ENCODE measurements at regions not wholly inside any gene's neighbourhood (a gene's known extent, or its start where the extent isn't known, plus 50 kb on each side); places are given as distances from the start of the nearest gene placed in this dataset.

GRCh38 chr6:25013246-25013645 is 77.5 kb upstream of the RIPOR2 start:
- DNase-seq: no peak

DNA sequence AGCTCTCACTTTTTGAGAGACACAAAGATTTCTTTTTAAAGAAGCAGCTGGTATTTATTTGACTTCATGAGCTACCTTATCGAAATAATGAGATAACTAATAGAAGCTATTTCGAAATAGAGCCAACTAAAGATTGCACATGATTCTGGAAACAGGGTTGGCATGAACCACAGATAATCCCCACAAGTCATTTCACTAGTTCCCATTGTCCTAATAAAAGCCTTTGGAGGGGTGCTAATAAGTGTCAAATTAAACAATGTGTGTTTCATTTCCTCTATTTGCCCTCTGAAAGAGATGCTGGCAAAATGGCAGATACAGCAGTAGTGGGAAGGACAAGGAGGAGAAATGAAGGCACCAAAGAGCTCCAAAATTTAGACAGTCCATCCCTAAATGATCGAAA is 78.6 kb upstream of the RIPOR2 start:
- DNase-seq: no peak

DNA sequence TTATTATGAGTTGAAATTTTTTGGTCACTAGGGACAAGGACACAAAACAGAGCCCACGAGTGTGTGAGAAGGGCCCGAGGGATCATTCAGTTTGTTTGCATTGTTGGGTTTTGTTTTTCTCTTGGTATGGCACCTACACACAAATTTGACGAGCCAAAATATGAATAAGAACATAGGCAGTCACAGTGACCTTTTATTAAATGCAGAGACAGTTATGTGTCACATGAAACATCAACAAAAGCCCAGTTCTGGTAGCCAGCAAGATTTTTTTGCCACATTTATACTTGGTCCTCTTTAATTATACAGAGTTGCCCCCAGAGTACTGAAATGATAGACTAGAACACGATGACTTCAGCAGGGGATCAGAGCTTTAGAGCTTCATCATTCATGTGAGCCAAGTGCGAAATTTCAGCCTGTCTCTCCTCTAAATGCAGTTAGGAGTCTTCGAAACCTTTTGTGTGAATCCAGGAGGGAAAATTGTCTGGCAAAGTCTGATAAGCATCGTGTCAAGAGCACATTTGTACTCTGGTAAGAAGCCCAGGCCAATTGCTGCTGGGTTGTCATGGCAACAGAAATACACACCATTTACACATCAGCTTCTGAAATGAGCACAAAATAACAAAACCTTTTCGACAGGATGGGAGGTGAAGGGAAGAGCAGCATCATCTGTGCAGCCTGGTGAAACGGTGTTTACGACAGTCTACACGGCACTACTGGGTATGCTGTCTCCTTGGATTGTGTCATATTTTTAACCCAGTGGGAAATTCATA is 79.2 kb upstream of the RIPOR2 start:
- no peak for DNase-seq

GRCh38 chr6:25016014-25016720 is 80.4 kb upstream of the RIPOR2 start:
- no peak for DNase-seq

GRCh38 chr6:25017486-25017885 is 81.7 kb upstream of the RIPOR2 start:
- no peak for DNase-seq

- DNase-seq: no peak
Observed at GRCh38 chr6:25017932-25018567, 82.3 kb upstream of the RIPOR2 start.

DNA sequence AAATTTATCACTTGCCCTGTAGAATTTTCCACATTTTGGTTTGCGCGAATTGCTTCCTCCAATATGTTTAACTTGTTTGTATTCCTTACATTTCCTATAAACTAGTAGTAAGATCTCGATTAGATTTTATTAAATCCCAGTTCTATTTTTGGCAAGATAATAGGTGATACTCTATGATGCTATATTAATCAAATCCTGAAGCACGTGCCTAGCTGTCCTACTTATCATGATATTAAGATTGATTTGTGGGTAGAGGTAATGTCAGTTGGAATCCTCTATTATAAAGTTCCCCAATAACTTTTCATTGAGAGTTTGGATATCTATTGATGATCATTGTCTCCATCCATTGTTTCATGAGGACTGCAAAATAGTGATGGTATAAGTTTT is 82.8 kb upstream of the RIPOR2 start:
- DNase-seq: no peak

DNA sequence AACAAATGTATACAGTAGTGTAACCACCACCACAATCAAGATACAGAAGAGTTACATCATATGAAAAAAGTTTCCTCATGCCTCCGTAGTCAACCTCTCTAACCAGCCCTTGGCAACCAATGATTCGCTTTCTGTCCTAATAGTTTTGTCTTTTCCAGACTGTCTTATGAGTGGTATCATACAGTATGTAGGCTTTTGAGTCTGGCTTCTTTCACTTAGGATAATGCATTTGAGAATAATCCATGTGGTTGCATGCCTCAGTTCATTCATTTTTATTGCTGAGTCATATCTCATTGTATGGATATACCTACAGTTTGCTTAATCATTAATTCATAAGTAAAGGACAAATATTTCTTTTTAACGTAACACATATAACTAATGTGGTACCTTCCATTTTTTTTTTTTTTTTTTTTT is 86.4 kb upstream of the RIPOR2 start:
- DNase-seq: no peak

GRCh38 chr6:25023781-25024180 is 88.0 kb upstream of the RIPOR2 start:
- DNase-seq: no peak

- no peak for DNase-seq
Observed at GRCh38 chr6:25024821-25025220, 89.1 kb upstream of the RIPOR2 start.

DNA sequence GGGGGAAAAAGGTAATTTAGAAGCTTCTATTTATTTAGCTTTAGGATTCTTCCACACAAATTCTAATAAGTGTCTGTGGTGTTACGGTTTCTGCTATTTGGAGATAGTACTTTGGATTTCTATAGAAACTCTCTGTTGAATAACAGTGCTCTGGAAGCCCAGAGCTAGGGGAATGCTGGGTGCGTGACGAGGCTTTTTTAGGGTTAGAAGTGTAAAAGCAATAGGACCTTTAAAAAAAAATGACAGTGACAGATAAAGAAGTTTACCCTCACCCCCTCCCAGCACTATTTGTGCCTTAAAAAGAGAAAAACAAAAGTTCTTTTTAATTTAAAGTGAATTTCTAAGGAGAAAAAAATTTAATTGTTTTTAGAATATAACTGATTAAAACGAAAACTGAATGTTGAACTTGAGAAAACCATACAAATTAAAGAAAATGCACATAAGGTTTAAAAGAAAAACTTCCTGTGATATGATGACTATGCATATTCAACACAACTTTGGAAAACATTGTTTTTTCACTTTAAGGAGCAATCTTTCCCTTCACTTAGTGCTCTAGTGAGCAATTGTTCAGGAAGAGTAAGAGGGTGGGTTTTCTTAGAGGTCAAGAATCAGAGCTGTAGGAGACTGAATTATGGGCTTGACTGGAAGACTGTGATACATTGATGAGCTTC is 89.6 kb upstream of the RIPOR2 start:
- no peak for DNase-seq

DNA sequence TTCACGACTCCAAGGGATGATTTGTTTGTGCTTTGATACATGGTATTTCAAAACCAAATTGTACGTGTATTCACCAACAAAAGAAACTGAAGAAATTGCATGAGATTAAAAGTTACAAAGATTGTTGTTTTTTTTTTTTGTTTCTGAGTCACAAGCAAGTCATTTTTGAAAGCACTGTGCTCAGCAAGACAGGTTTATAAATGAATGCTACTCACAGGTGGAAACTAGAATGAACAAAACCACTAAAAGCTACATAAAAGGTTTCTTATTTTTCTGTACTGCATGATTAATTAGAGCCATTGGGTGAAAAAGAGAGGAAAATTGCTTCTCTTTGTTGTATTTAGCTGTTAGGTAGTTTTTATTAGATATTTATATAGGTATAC is 90.2 kb upstream of the RIPOR2 start:
- no peak for DNase-seq

DNA sequence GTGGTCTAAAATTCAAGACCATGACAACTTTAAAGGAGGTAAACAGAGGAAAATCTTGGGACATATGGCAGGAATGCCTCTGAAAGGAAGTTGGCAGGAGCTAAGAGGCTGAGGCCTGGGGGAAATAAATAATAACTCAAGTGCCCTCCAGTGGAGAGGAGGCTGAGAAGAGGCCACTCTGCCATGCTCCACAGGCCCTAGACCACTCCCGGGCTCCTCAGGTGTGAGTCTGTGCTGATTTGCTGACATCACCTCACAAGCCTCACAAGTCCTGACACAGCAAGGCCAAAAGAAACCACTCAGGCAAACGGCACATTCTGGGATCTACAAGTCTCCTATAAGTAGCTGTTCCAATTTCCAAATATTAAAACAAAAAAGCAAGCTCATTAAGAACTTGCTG is 91.0 kb upstream of the RIPOR2 start:
- DNase-seq: no peak

DNA sequence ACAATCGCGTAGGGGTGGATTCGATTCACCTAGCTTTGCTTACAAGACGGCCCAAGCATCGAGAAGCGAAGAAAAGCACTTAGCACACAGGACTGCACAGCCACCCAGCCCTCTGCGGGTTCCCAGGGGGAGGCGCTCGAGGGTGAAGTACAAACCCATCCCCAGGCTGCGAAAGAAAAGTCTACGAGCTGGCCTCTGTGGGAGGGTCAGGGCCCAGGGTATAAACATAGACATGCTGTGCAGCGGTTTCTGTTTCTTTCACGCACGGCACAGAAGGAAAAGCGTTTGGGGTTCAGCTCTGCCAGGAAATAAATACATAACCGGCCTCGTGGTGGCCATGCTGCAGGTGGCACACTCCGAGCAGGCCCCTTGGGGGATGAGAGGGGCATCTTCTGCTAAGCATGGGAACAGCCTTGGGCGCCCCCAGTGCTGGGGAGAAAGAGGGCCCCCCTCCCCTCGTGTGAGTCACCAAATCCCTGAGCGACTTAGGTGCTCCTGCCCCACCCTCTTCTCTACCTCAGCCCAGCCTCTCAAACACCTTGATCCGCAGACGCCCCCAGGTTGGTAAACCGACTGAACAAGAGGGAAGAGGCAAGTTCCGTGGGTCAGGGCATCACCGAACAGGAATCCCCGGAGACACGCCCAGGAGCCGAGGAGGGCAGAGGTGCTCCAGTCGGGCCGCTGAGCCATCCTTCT is 91.6 kb upstream of the RIPOR2 start:
- no peak for DNase-seq

GRCh38 chr6:25028328-25028727 is 92.6 kb upstream of the RIPOR2 start:
- DNase-seq: no peak

GRCh38 chr6:25032934-25033333 is 97.2 kb upstream of the RIPOR2 start:
- DNase-seq: no peak

GRCh38 chr6:25034431-25034921 is 98.7 kb upstream of the RIPOR2 start:
- no peak for DNase-seq

- no peak for DNase-seq
Observed at GRCh38 chr6:25035174-25035511, 99.4 kb upstream of the RIPOR2 start.

GRCh38 chr6:25035512-25036435 is 100.0 kb upstream of the RIPOR2 start:
- DNase-seq: no peak

DNA sequence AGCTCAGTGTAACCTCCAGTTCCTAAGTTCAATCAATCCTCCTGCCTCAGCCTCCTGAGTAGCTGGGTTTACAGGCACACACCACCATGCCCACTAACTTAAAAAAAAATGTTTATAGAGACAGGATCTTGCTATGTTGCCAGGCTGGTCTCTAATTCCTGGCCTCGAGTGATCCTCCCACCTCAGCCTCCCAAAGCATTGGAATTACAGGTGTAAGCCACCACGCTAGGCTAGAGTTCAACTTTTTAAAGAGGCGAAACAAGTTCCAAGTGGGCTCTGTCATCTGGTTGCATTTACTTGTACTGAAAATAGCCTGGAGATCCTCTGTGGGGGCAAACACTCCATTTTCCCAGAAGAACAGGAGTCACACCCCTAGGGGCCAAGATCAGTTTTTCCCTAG is 100.7 kb upstream of the RIPOR2 start:
- no peak for DNase-seq

DNA sequence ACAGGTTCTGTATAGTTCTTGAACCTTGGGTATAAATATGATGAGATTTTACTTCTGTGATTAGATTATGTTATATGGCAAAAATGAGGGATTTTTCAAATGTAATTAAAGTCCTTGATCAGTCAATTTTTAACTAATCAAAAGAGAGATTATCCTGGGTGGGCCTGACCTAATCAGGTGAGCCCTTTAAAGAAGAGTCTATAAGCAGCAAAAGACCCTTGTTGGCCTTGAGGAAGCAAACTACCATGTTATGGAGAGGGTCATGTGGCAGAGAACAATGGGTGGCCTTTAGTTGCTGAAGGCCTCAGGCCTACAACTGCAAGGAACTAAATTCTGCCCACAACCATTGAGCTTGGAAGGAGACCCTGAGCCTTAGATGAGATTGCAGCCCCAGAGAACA is 102.5 kb upstream of the RIPOR2 start:
- no peak for DNase-seq

DNA sequence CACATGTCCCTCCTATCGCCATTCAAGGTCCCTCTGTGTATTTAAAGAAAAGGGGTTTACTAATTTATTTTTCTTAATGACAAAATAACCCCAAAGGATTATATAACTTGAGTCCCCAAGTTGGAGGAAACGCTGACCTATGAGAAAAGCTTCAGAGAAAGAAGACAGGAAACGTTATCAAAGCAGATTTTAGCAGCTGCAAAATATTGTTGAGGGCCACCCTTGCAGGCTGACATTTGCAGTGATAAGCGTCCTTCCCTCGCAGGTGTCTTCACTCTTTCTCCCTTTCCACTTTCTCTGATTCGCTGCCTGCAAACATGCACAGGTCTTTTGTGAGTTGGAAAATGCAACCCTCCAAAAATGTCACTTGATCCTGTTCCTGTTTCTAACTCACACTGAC is 103.2 kb upstream of the RIPOR2 start:
- no peak for DNase-seq

Measured in 8988T (cell line).